Pancreas (tissue), 10 donors: ENCODE measurements at regions not wholly inside any gene's neighbourhood (a gene's known extent, or its start where the extent isn't known, plus 50 kb on each side); places are given as distances from the start of the nearest gene placed in this dataset.
"Not testable (repeated sequence)": the region's sequence is repeated elsewhere in the genome, so short reads cannot be mapped to it uniquely, and the experiment has no call there.

Source experiments
- ATAC-seq, 4 donors: fragments of 200-7000 bp; cut with Tn5 transposase; one replicate each; pipeline versions ENCODE4 v1.8.0 to v1.9.1; 2020; ENCODE audit warnings: mild to moderate bottlenecking in 4 of 4, moderate library complexity in 4 of 4
- DNase-seq, 6 donors: peaks; one replicate each; pipeline ENCODE4 v3.0.0-alpha.2; 2020
- FAIRE-seq: peaks from 2 replicates; lab custom pipeline; 2012; peaks lifted over from hg19 to GRCh38; lab: Jason Lieb, UNC
- H3K27ac ChIP-seq, 4 donors: fragments of 200-600 bp; sonication (generic); 1 replicate in 3 of 4; 2 replicates in 1 of 4; pipeline versions ENCODE4 v1.5.0 to v1.8.0; 2020
- H3K27me3 ChIP-seq, 4 donors: fragments of 200-600 bp; one replicate each; pipeline ENCODE4 v1.8.0; 2021
- H3K36me3 ChIP-seq, 3 donors: fragments of 200-600 bp; sonication (generic) in 1 of 3; one replicate each; pipeline versions ENCODE4 v1.5.0 to v1.8.0; 2020 to 2021
- H3K4me1 ChIP-seq, 3 donors: fragments of 200-600 bp; one replicate each; pipeline ENCODE4 v1.8.0; 2021
- H3K4me3 ChIP-seq, 4 donors: fragments of 200-600 bp; sonication (generic) in 2 of 4; one replicate each; pipeline versions ENCODE4 v1.5.0 to v1.8.0; 2020 to 2021
- H3K9me3 ChIP-seq, 4 donors: fragments of 200-600 bp; one replicate each; pipeline ENCODE4 v1.8.0; 2021
- WGBS, 2 donors: extraction: QIAGEN DNeasy Blood & Tissue Kit; methylation state at CpG; one replicate each; pipeline ENCODE4 v1.1.7; 2013; 5-methylcytosine and 5-hydroxymethylcytosine counted together
- intact Hi-C, 3 donors: fragments of 100-400 bp; cut with DNase I; formaldehyde crosslinking; loops; one replicate each; pipeline versions ENCODE4 v1.11.1 to v1.14.2; 2022
- TF ChIP-seq, protein P1 (sequence below), 4 donors: fragments of 200-600 bp; sonication (generic) in 3 of 4; IDR thresholded peaks; one replicate each; pipeline versions ENCODE4 v1.5.0 to v1.8.0; 2021; ENCODE audit warnings: antibody characterized with exemption in 4 of 4
- donor health status: healthy with polysubstance abuse.
- donor health status: DM: no; HTN: no; CAD: no; lungs with moderate emphysema.
- donor health status: DM: no; HTN: no; CAD: no.
- donor health status: control.
- donor health status: control.
- donor health status: Bipolar disorder and iron deficiency.
- donor health status: DM: yes; HTN: yes; CAD: no.
- donor health status: DM: no; HTN: no; CAD: no.
- donor health status: DM: no; HTN: no; CAD: no.
- donor health status: DM: yes; HTN: yes; CAD: no.

DNA sequence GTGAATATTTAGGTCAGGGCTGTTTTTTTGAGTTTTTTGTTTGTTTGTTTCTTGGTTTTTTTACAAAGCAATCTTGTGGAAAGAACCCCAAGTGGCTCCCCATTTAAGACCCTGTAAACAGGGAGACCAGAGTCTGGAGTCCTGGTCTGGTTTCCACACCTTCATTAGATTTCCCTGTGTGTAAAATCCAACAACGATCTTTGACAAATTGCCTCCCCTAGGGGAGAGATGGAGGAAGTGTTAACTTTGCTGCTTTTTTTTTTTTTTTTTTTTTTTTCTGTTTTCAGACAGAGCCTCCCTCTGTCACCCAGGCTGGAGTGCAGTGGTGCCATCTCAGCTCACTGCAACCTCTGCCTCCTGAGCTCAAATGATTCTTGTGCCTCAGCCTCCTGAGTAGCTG lies 77.4 kb downstream of the ART5 start:
- ATAC-seq, H3K4me3 ChIP-seq, H3K27me3 ChIP-seq, H3K4me1 ChIP-seq, H3K27ac ChIP-seq, H3K9me3 ChIP-seq, FAIRE-seq, H3K36me3 ChIP-seq, DNase-seq, intact Hi-C loops: not testable (repeated sequence)
- 0 to 3% methylated on average over 1 of the region's 1 CpG for WGBS, 2 donors
- TF ChIP-seq, protein P1, sequence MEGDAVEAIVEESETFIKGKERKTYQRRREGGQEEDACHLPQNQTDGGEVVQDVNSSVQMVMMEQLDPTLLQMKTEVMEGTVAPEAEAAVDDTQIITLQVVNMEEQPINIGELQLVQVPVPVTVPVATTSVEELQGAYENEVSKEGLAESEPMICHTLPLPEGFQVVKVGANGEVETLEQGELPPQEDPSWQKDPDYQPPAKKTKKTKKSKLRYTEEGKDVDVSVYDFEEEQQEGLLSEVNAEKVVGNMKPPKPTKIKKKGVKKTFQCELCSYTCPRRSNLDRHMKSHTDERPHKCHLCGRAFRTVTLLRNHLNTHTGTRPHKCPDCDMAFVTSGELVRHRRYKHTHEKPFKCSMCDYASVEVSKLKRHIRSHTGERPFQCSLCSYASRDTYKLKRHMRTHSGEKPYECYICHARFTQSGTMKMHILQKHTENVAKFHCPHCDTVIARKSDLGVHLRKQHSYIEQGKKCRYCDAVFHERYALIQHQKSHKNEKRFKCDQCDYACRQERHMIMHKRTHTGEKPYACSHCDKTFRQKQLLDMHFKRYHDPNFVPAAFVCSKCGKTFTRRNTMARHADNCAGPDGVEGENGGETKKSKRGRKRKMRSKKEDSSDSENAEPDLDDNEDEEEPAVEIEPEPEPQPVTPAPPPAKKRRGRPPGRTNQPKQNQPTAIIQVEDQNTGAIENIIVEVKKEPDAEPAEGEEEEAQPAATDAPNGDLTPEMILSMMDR (IDR thresholded peaks at IDR 0.05) = peak in 1 of 4 donors; percentile 23

DNA sequence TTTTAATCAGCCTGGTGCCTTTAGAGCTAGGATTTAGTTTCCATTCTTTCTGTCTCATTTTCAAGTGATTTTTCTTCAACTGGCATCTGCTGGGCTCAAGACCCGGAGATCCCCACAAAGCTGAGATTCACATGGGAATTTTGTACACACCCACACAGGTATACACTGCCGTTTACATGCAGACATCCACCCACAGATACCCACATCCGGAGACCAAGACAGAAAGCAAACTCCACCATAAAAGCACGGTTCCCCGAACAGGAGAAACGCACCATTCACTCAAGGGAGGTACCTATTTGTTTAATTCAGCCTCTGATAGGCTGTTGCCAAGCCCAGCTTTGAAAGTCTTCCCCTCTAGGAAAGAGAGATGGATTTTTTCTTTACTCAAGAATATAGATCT lies 87.2 kb downstream of the ART5 start:
- FAIRE-seq, H3K9me3 ChIP-seq, DNase-seq, intact Hi-C loops, H3K4me3 ChIP-seq, H3K36me3 ChIP-seq, H3K27ac ChIP-seq, ATAC-seq, H3K4me1 ChIP-seq, H3K27me3 ChIP-seq: not testable (repeated sequence)
- WGBS, 2 donors = 17 to 29% methylated on average over 6 of the region's 6 CpGs

DNA sequence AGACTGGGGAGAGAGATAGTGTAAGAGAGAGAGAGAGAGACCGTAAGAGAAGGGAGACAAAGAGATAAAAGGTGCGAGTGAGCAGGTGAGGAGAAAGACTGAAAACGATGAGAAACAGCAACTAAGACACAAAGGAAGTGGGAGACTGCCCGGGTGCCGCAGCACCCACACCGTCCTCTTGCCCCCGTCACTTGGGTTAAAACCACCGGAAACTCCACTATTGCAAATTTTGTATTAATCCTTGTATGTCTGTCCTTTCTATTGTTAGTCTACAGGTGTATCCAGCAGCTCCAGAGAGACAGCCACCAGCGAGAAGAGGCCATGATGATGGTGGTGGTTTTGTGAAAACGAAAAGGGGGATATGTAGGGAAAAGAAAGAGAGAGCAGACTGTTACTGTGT lies 96.8 kb downstream of the ART5 start:
- FAIRE-seq, H3K4me3 ChIP-seq, intact Hi-C loops: not testable (repeated sequence)

DNA sequence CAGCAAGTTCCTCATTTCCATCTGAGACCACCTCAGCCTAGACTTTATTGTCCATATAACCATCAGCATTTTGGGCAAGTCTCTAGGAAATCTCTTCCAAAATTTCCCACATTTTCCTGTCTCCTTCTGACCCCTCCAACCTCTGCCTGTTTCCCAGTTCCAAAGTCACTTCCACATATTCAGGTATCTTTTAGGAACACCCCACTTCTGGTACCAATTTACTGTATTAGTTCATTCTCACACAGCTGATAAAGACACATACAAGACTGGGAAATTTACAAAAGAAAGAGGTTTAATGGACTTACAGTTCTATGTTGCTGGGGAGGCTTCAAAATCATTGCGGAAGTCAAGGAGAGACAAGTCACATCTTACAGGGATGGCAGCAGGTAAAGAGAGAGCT lies 103.6 kb downstream of the ART5 start:
- WGBS, 2 donors = 92 to 100% methylated on average over 1 of the region's 1 CpG
- intact Hi-C loops, FAIRE-seq: not testable (repeated sequence)

More for the DNA sequence above, 96.8 kb downstream of the ART5 start:
- not testable (repeated sequence) for ATAC-seq, H3K36me3 ChIP-seq, H3K9me3 ChIP-seq, H3K27me3 ChIP-seq, DNase-seq, H3K27ac ChIP-seq, H3K4me1 ChIP-seq
- WGBS, 2 donors = 62 to 75% methylated on average over 7 to 10 of the region's 10 CpGs

DNA sequence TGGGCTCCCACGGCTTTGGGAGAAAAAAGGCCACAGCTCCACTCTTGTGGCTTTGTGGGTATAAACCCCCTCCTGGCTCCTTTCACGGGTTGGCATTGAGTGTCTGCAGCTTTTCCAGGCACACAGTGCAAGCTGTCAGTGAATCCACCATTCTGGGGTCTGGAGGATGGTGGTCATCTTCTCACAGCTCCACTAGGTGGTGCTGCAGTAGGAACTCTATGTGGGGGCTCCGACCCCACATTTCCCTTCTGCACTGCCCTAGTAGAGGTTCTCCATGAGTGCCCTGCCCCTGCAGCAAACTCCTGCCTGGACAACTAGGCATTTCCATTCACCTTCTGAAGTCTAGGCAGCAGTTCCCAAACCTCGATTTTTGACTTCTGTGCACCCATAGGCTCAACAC lies 104.5 kb downstream of the ART5 start:
- WGBS, 2 donors = 51 to 53% methylated on average over 4 of the region's 4 CpGs
- H3K4me3 ChIP-seq, H3K36me3 ChIP-seq, ATAC-seq, FAIRE-seq, DNase-seq, H3K4me1 ChIP-seq, H3K9me3 ChIP-seq, H3K27me3 ChIP-seq, H3K27ac ChIP-seq, intact Hi-C loops: not testable (repeated sequence)

More for the DNA sequence above, 103.6 kb downstream of the ART5 start:
- H3K27ac ChIP-seq, H3K4me1 ChIP-seq, H3K36me3 ChIP-seq, H3K27me3 ChIP-seq, DNase-seq, H3K9me3 ChIP-seq, ATAC-seq, H3K4me3 ChIP-seq: not testable (repeated sequence)

DNA sequence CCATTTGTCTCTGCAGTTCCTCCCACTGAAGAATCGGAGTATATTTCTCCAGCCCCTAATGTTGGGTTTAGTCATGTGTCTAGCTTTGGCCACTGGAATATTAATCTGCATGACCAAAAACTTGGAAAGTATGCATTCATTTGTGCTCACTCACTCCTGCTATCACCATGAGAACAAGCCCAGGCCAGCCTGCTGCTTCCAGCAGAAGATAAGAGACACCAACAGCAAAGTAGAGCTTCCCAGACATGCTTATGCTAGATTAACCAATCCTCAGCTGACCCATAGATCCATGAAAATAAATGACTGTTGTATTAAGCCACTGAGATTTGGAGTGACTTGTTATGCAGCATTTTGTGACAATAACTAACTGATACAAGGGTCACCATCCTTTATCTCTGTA lies 108.8 kb downstream of the ART5 start:
- WGBS, 2 donors = 90 to 94% methylated on average over 1 of the region's 1 CpG
- H3K4me3 ChIP-seq, H3K27me3 ChIP-seq, H3K4me1 ChIP-seq, DNase-seq, H3K9me3 ChIP-seq, FAIRE-seq, ATAC-seq, H3K27ac ChIP-seq, intact Hi-C loops, H3K36me3 ChIP-seq: not testable (repeated sequence)

DNA sequence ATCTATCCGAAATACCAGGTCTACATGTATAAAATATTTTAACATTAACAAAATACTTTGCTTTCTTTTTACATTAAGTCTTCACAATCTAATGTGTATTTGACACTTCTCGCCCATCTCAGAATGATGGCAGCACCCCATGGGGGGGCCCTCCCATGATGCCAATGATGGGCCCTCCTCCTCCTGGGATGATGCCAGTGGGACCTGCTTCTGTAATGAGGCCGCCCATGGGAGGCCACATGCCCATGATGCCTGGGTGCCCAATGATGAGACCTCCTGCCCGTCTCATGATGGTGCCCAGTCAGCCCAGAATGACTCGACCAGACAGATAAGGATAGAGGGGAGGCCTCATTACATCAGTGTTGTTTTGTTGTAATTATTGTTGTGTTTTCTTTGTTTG lies 110.5 kb downstream of the ART5 start:
- not testable (repeated sequence) for H3K27ac ChIP-seq

DNA sequence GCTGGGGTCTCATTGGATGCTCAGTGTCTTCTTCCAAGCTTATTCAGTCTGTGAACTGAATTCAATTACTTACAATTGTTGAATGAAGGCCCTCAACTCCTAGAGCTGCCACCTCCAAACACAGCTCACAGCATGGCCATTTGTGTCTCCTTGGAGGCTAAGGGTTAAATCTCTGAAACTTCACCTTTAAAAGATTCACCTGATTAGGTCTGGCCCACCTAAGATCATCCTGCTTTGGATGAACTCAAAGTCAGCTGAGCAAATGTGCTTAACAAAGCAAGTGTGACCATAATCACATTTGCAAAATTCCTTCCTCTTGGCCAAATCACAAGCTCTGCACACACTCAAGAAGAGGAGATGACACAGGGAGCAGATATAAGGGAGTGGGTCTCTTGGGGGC lies 118.2 kb downstream of the ART5 start:
- H3K36me3 ChIP-seq, H3K27me3 ChIP-seq, FAIRE-seq, H3K4me1 ChIP-seq, intact Hi-C loops, ATAC-seq, H3K9me3 ChIP-seq, H3K27ac ChIP-seq, DNase-seq, H3K4me3 ChIP-seq: not testable (repeated sequence)

More for the DNA sequence above, 110.5 kb downstream of the ART5 start:
- ATAC-seq, H3K9me3 ChIP-seq, H3K36me3 ChIP-seq, intact Hi-C loops, H3K27me3 ChIP-seq, H3K4me3 ChIP-seq, H3K4me1 ChIP-seq, FAIRE-seq, DNase-seq: not testable (repeated sequence)
- 86 to 93% methylated on average over 5 of the region's 5 CpGs for WGBS, 2 donors

DNA sequence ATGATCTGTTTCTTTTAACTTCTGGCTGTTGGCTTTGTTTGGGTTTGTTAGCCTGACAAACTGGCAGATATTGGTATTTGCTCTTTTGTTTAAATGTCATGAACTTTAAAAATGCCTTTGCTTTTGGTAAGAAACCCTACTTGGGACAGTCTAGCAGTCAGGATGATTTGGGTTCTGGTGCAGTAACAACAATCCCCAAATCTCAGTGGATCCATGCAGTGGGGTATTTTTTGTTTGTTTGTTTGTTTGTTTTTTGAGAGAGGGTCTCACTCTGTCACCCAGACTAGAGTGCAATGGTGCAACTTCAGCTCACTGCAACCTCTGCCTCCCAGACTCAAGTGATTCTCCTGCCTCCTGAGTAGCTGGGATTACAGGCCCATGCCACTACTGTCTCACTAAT lies 120.9 kb downstream of the ART5 start:
- H3K27ac ChIP-seq, DNase-seq, H3K36me3 ChIP-seq, H3K4me3 ChIP-seq, ATAC-seq, H3K9me3 ChIP-seq, H3K4me1 ChIP-seq, FAIRE-seq, H3K27me3 ChIP-seq, intact Hi-C loops: not testable (repeated sequence)

DNA sequence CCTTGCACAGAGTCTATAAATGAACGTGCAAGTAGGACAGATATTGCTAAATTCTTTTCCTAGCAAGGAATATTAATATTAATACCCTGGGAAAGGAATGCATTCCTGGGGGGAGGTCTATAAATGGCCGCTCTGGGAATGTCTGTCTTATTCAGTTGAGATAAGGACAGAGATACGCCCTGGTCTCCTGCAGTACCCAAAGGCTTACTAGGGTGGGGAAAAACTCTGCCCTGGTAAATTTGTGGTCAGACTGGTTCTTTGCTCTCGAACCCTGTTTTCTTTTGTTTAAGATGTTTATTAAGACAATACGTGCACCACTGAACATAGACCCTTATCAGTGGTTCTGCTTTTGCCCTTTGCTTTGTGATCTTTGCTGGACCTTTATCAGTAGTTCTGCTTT lies 122.0 kb downstream of the ART5 start:
- H3K4me3 ChIP-seq, H3K9me3 ChIP-seq, FAIRE-seq, H3K27me3 ChIP-seq, intact Hi-C loops, H3K27ac ChIP-seq, ATAC-seq, H3K36me3 ChIP-seq, DNase-seq, H3K4me1 ChIP-seq: not testable (repeated sequence)
- 76 to 79% methylated on average over 5 of the region's 5 CpGs for whole genome bisulfite sequencing, 2 donors

DNA sequence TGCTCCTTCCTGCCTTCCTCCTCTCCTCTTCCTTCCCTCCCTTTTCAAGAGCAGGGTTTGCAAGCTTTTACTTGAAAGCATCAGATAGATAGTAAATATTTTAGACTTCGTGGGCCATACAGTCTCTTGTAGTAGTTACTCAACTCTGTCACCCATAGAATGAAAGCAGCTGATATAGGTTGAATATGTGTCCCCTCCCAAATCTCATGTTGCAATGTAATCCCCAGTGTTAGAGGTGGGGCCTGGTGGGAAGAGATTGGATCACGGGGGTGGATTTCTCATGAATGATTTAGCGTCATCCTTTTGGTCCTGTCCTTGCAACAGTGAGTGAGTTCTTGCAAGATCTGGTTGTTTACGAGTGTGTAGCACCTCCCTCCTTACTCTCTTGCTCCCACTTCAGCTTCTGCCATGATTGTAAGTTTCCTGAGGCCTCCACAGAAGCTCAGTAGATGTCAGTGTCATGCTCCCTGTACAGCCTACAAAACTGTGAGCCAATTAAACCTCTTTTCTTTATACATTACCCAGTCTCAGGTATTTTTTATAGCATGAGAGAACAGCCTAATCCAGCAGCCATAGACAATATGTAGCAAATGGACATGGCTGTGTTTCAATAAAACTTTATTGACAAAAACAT lies 124.7 kb downstream of the ART5 start:
- H3K9me3 ChIP-seq, H3K27ac ChIP-seq, H3K36me3 ChIP-seq, intact Hi-C loops, H3K4me3 ChIP-seq, H3K4me1 ChIP-seq, H3K27me3 ChIP-seq, ATAC-seq, FAIRE-seq, DNase-seq: not testable (repeated sequence)
- WGBS, 2 donors = 84 to 92% methylated on average over 4 of the region's 4 CpGs
